Gastroesophageal sphincter (tissue), 4 donors: ENCODE measurements at regions not wholly inside any gene's neighbourhood (a gene's known extent, or its start where the extent isn't known, plus 50 kb on each side); places are given as distances from the start of the nearest gene placed in this dataset.

Experiments
- ATAC-seq: fragments of 150-250 bp; one replicate; pipeline ENCODE4 v1.9.1; 2016; ENCODE audit warnings: mild to moderate bottlenecking, moderate library complexity
- H3K27ac ChIP-seq, 4 donors: fragments of 200-600 bp; sonication (generic) in 3 of 4; 1 replicate in 3 of 4; 2 replicates in 1 of 4; pipeline ENCODE4 v1.5.1; 2016 to 2019
- H3K27me3 ChIP-seq: fragments of 200-600 bp; sonication (generic); one replicate; pipeline ENCODE4 v1.5.1; 2019
- H3K36me3 ChIP-seq, 2 donors: fragments of 200-600 bp; sonication (generic); one replicate each; pipeline ENCODE4 v1.5.1; 2019; ENCODE audit warnings: control low read depth in 1 of 2
- H3K4me1 ChIP-seq, 3 donors: fragments of 200-600 bp; sonication (generic); 1 replicate in 2 of 3; 2 replicates in 1 of 3; pipeline ENCODE4 v1.5.1; 2016 to 2019; ENCODE audit warnings: control low read depth in 2 of 3
- H3K4me3 ChIP-seq, 2 donors: fragments of 200-600 bp; sonication (generic); one replicate each; pipeline ENCODE4 v1.5.1; 2019; ENCODE audit warnings: mild to moderate bottlenecking in 1 of 2, moderate library complexity in 1 of 2
- H3K9me3 ChIP-seq, 3 donors: fragments of 200-600 bp; sonication (generic); one replicate each; pipeline ENCODE4 v1.5.1; 2017 to 2019; ENCODE audit warnings: control low read depth in 2 of 3
- CTCF ChIP-seq, 4 experiments: fragments of 200-600 bp in 2 of 4; fragments of 450-650 bp in 2 of 4; sonication (generic) in 1 of 4; IDR thresholded peaks; one replicate each; pipeline ENCODE4 v1.5.1; 2017 to 2019; ENCODE audit warnings: antibody characterized with exemption in 4 of 4, mild to moderate bottlenecking in 2 of 4, moderate library complexity in 2 of 4
- EP300 ChIP-seq: sonication (generic); formaldehyde crosslinking; IDR thresholded peaks from one replicate; pipeline ENCODE4 v1.6.1; 2017; ENCODE audit warnings: antibody characterized with exemption, mild to moderate bottlenecking
- POLR2A ChIP-seq, 2 donors: fragments of 450-650 bp; IDR thresholded peaks; one replicate each; pipeline ENCODE4 v1.6.1; 2017; ENCODE audit warnings: antibody characterized with exemption in 2 of 2, mild to moderate bottlenecking in 2 of 2, moderate library complexity in 1 of 2
- POLR2AphosphoS5 ChIP-seq: sonication (generic); formaldehyde crosslinking; IDR thresholded peaks from one replicate; pipeline ENCODE4 v1.6.1; 2017; ENCODE audit warnings: antibody characterized with exemption
- WGBS, 2 donors: methylation state at CpG; one replicate each; pipeline ENCODE4 v1.1.5; 2018; ENCODE audit warnings: low coverage in 1 of 2; 5-methylcytosine and 5-hydroxymethylcytosine counted together

- 51 to 63% methylated on average over 1 to 2 of the region's 2 CpGs for WGBS, 2 donors
- Histone ChIP-seq H3K27me3 (no peaks in the 10 kb centered on the region), H3K36me3 (no peaks in the 10 kb centered on the region), H3K4me3 (no peak overlapping the region), H3K27ac (no peak overlapping the region), H3K4me1 (no peaks in the 10 kb centered on the region), H3K9me3 (no peaks in the 10 kb centered on the region)
- no peak for ATAC-seq
- TF ChIP-seq EP300 (no peak), POLR2A (IDR thresholded peaks at IDR 0.05) (no peak), POLR2AphosphoS5 (no peak), CTCF (IDR thresholded peaks at IDR 0.05) (no peak)
These were observed 1326.3 kb downstream of the BRINP3 start for GRCh38 chr1:189151361-189151760.

- 91 to 100% methylated on average over 1 of the region's 1 CpG for WGBS, 2 donors
- H3K9me3 ChIP-seq, result no peaks in the 10 kb centered on the region
- no peak overlapping the region for H3K27ac ChIP-seq
- H3K4me1 ChIP-seq, result no peaks in the 10 kb centered on the region
- H3K36me3 ChIP-seq, result no peaks in the 10 kb centered on the region
- TF ChIP-seq CTCF (IDR thresholded peaks at IDR 0.05) (no peak), POLR2A (IDR thresholded peaks at IDR 0.05) (no peak), POLR2AphosphoS5 (no peak), EP300 (no peak)
- no peak for ATAC-seq
- H3K4me3 ChIP-seq, result no peak overlapping the region
- no peaks in the 10 kb centered on the region for H3K27me3 ChIP-seq
These were observed 1325.0 kb downstream of the BRINP3 start for GRCh38 chr1:189152685-189153084.

- Histone ChIP-seq H3K27me3 (no peaks in the 10 kb centered on the region), H3K4me1 (no peaks in the 10 kb centered on the region), H3K27ac (no peak overlapping the region), H3K4me3 (no peak overlapping the region), H3K36me3 (no peaks in the 10 kb centered on the region), H3K9me3 (no peaks in the 10 kb centered on the region)
- TF ChIP-seq POLR2A (IDR thresholded peaks at IDR 0.05) (no peak), CTCF (IDR thresholded peaks at IDR 0.05) (no peak), EP300 (no peak), POLR2AphosphoS5 (no peak)
- WGBS, 2 donors, result 64 to 66% methylated on average over 5 to 6 of the region's 6 CpGs
- ATAC-seq, result no peak
These were observed 1319.5 kb downstream of the BRINP3 start for GRCh38 chr1:189158155-189158554.

GRCh38 chr1:189175889-189176288, 1301.8 kb downstream of the BRINP3 start:
- Histone ChIP-seq H3K36me3 (no peaks in the 10 kb centered on the region), H3K27me3 (no peaks in the 10 kb centered on the region), H3K4me3 (no peak overlapping the region), H3K27ac (no peak overlapping the region), H3K9me3 (no peaks in the 10 kb centered on the region), H3K4me1 (no peaks in the 10 kb centered on the region)
- WGBS, 2 donors, result 86 to 100% methylated on average over 1 of the region's 1 CpG
- TF ChIP-seq EP300 (no peak), POLR2AphosphoS5 (no peak), CTCF (IDR thresholded peaks at IDR 0.05) (no peak), POLR2A (IDR thresholded peaks at IDR 0.05) (no peak)
- ATAC-seq, result no peak

- Histone ChIP-seq H3K4me1 (no peaks in the 10 kb centered on the region), H3K36me3 (no peaks in the 10 kb centered on the region), H3K27ac (no peak overlapping the region), H3K9me3 (no peaks in the 10 kb centered on the region), H3K27me3 (no peaks in the 10 kb centered on the region), H3K4me3 (no peak overlapping the region)
- no peak for ATAC-seq
- TF ChIP-seq CTCF (IDR thresholded peaks at IDR 0.05) (no peak), POLR2A (IDR thresholded peaks at IDR 0.05) (no peak), EP300 (no peak), POLR2AphosphoS5 (no peak)
These were observed 1297.6 kb downstream of the BRINP3 start for GRCh38 chr1:189180057-189180456.
